ENCODE measurements at regions not wholly inside any gene's neighbourhood (a gene's known extent, or its start where the extent isn't known, plus 50 kb on each side); places are given as distances from the start of the nearest gene placed in this dataset.
A peak's percentile ranks its signal among the peaks of the same experiment; 100 is the strongest.
"Not testable (repeated sequence)": the region's sequence is repeated elsewhere in the genome, so short reads cannot be mapped to it uniquely, and the experiment has no call there.

DNA sequence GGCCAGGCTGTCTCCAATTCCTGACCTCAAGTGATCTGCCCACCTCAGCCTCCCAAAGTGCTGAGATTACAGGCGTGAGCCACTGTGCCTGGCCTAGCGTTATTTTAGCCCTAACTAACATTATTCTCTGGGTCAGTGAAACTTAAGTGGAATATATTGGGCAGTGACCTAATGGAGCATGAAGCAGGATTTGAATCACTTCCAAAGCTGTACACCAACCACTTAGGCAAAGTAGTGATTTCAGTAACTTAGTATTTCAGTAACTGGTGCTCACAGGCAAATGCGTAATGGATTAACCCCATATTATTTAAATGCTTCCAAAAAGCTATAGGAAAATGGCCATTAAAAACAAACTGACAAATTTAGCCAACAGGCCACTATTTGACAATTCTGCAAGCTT is 142.6 kb downstream of the FAM72B start:
- ATAC-seq = not testable (repeated sequence)

DNA sequence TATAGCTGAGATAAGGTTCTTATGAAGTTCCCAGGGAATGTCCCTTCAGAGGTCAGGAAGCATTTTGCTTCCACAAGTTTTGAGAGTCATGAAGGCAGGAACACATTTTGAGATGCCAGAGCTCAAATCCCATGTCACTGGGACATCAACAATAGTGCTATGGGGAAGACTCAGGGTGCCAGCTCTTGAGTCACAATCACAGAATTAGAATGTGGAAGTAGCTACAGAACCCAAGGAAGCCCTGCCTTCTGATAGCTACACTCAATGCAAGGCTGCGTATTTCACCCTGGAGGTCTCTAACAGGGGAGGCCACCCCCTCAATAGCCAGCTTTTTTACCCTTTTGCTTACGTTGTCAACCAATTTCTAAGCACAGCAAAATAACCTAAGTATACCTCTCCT is 141.3 kb downstream of the FAM72B start:
- ATAC-seq = peak; percentile 42
- intact Hi-C loops (cut with micrococcal nuclease); DNase-seq: not testable (repeated sequence)

More for the DNA sequence above, 142.6 kb downstream of the FAM72B start:
- DNase-seq; intact Hi-C loops (cut with micrococcal nuclease): not testable (repeated sequence)

GRCh38 chr1:121048293-121048752 is 135.8 kb downstream of the FAM72B start:
- ATAC-seq; intact Hi-C loops (cut with micrococcal nuclease); DNase-seq: not testable (repeated sequence)

DNA sequence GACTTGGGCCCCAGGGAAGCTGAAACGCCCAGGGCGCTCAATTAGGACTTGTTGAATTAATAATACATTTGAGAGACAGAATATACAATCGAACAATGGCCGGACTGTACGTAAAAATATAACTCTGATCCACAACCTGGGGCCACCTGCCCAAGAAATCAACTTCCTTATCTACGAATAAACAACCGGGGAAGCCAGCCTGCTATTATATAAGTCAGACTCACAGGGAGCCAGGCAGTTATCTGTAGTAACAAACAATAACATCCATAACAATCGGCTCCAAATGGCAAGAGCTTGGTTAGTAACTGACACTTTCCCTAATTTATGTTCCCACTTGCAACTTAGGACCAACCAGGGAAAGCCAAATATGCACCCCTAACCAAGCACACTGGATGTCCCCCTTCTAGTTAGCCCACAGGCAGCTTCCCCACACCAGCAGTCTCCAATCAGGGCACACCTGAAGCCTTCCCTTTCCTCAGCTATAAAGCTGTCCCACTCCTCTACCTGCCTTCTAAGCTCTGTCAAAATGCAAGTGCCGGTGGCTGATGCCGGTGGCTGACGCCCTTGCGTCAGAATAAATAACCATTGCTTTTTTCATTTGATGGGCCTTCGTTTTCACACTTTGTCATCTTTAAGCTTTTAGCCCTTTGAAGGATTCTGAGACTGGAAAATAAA is 135.2 kb downstream of the FAM72B start:
- ATAC-seq; DNase-seq; intact Hi-C loops (cut with micrococcal nuclease): not testable (repeated sequence)

DNA sequence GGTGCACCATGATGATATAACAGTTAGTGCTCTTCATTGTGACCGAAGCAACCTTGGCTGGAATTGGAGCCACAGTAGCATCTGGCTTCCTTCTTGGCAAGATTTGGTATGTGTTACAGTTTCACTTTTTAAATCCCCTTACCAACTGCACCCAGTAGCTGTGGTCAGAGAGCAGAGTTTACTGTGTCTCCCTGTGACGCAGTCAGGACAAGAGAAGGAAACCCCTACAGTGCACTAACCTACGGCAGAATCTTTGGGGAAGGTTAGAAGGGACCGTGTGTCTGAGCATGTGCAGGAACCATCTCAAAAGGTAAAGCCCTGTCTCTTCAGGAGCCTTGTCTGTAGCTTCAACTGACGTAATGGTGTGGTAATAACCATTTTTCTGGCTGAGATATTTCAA is 134.0 kb downstream of the FAM72B start:
- ATAC-seq = not testable (repeated sequence)

GRCh38 chr1:121051161-121051790 is 132.9 kb downstream of the FAM72B start:
- ATAC-seq; intact Hi-C loops (cut with micrococcal nuclease); DNase-seq: not testable (repeated sequence)

More for the DNA sequence above, 134.0 kb downstream of the FAM72B start:
- DNase-seq; intact Hi-C loops (cut with micrococcal nuclease): not testable (repeated sequence)

DNA sequence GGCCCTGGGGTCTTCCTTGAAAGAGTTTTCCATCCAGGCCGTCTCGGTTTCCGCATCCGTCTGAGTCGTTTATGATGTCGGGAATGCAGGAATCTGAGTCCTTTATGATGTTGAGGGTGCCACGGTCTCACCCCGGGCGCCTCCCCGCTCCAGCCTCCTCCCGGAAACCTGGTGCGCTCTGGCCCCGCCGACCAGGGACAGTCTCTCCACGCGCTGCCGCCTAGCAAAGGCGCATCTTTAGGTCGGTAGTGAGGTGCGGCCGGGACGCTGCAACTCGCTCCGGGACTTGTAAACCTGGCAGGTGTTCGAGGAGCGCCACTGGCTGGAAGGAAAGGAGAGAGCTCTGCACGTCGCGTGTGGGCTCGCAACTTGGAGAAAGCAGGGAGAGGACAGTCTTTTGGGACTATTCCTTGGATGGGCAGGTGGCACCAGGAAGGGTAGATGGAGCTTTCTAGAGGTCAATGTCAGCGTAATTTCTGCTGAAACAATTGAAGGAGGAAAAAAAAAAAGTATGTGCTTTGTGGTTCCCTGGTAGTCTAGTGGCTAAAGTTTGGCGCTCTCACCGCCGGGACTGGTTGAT is 132.0 kb downstream of the FAM72B start:
- ATAC-seq; DNase-seq; intact Hi-C loops (cut with micrococcal nuclease): not testable (repeated sequence)

DNA sequence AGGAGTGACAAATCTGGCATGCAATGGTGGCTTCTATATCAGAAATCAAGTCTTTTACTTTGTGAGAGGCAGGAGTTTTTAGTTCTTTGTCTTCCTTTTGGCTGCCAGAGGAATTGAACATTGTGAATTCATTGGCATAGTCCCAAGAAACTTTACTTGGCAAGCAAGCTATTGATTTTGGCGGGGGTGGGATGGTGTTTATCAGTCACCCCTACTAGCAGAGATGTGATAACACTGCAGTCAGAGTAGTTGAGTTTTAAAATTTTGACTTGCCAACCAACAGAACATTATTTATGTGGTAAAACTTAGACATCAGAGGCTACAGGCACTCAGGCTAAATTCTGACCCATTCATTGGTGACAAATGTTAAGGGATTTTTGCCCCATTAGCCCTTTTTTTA is 129.2 kb downstream of the FAM72B start:
- DNase-seq; intact Hi-C loops (cut with micrococcal nuclease); ATAC-seq: not testable (repeated sequence)

- DNase-seq; intact Hi-C loops (cut with micrococcal nuclease); ATAC-seq: not testable (repeated sequence)
Measured at GRCh38 chr1:121066925-121067324, 117.2 kb downstream of the FAM72B start.

DNA sequence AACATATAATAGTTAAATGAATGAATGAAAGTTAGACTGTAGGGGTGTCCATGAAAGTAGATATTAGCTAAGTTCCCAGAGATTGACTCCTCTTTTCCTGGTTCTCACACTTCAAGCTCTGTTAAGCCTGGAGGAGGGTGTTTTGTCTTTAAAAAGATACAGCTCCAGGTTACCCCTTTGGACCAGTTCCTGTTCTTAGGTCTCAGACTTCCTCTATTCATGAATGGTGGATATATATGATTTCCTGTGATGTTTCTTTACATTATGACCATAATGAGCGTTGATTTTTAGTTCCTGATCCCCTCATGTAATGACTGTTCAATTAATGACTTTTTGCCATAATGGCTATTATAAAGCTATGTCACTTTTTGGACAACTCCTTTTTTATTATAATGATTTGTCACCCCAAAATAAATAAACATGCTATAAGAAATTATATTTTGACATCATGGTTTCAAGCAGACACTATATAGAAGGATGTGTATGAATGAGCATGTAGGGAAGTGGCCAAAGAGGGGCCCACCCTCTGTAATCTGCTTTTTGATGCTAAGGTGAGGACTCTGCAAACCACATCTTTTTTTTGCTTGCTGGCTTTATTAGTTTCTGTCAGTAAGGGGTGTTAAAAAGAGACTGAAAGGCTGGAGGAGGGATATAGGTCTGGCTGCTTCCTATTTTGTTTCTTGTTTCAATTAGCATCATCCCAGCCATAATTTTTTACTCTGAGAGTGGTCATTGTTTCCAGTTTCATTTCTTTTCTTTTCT is 115.2 kb downstream of the FAM72B start:
- ATAC-seq; intact Hi-C loops (cut with micrococcal nuclease); DNase-seq: not testable (repeated sequence)

DNA sequence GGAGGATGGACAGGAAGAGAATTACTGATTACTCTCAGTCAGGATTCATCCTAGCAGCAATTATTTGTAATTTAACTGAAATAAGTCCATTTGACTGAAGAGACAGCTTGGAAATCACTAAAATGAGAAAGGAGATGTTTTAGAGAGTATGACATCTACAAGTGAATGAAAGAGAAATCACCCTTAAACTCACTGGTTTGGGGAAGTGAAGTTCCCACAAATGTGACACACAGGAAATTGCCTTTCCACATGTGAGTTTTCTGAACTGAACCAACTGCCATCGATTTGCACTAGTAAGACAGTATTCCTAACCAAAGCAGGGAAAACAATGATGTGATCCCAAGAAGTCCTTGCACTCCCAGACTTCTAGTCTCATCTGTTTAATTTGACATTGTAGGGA is 110.3 kb downstream of the FAM72B start:
- intact Hi-C loops (cut with micrococcal nuclease); DNase-seq: not testable (repeated sequence)
- peak; percentile 37 for ATAC-seq

GRCh38 chr1:121075254-121075805 is 108.8 kb downstream of the FAM72B start:
- ATAC-seq; intact Hi-C loops (cut with micrococcal nuclease); DNase-seq: not testable (repeated sequence)

DNA sequence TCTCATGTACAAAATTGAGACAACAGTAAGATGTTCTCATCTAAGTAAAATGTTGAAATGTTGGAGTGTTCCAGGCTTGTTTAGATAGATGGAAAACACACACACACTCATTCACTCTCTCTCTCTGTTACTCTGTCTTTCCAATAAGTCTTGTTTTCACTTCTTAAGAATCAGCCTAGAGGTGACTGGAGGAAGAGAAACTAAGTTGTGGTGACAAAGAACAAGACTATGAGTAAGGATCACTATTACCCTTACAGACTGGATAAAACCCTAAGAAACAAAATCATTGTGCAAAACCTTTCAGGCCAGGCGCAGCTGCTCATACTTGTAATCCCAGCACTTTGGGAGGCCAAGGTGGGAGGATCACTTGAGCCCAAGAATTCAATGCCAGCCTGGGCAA is 107.5 kb downstream of the FAM72B start:
- DNase-seq; ATAC-seq; intact Hi-C loops (cut with micrococcal nuclease): not testable (repeated sequence)

DNA sequence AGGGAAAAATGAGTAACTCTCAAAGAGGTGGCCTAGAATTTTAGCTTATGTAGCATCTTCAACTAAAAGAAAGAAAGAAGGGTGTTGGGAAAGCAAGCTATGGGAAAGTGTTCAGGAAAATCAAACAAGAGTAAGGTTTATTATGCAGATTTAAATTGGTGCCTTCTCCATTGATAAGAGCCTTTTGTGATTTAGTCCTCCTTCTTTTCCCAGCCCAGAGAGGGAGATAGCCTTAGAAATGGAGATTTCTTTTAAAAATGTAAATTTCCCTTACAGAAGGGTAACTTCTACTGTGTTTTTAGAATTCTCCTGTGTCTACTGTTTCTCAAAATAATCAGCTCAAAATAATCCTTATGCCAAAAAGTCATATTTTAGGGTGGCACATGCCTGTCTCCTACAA is 104.5 kb downstream of the FAM72B start:
- ATAC-seq; intact Hi-C loops (cut with micrococcal nuclease): not testable (repeated sequence)

GRCh38 chr1:121080197-121080903 is 103.8 kb downstream of the FAM72B start:
- intact Hi-C loops (cut with micrococcal nuclease); DNase-seq: not testable (repeated sequence)
- ATAC-seq = peak; percentile 23

More for the DNA sequence above, 104.5 kb downstream of the FAM72B start:
- not testable (repeated sequence) for DNase-seq

DNA sequence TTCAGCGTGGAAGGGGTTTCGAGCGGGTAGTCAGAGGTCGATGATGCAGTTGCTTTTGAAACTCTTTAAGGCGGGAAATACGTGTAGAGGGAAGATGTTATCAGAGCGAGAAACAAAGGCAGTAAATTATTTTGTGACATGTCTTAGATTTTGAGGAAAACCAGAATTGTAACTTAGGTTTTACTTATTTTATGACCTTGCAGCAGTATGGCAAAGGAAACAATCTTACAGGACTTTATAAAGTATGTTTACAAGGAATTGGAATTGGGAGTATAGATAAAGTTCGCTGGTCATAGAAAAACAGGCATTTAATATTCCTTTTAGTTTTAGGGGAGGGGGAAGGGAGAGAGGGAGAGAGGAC is 103.3 kb downstream of the FAM72B start:
- DNase-seq; ATAC-seq; intact Hi-C loops (cut with micrococcal nuclease): not testable (repeated sequence)

GRCh38 chr1:121081625-121082199 is 102.4 kb downstream of the FAM72B start:
- DNase-seq; intact Hi-C loops (cut with micrococcal nuclease); ATAC-seq: not testable (repeated sequence)

GRCh38 chr1:121082995-121083394 is 101.1 kb downstream of the FAM72B start:
- ATAC-seq; intact Hi-C loops (cut with micrococcal nuclease); DNase-seq: not testable (repeated sequence)
